H9 (cell line): ENCODE measurements at regions not wholly inside any gene's neighbourhood (a gene's known extent, or its start where the extent isn't known, plus 50 kb on each side); places are given as distances from the start of the nearest gene placed in this dataset.

ENCODE experiments used
- DNase-seq: peaks from one replicate; pipeline ENCODE4 v3.0.0-alpha.2; 2017
- H2AFZ ChIP-seq: one replicate; pipeline ENCODE4 v1.6.1; 2013; ENCODE audit warnings: mild to moderate bottlenecking, low read length, control low read depth, moderate library complexity
- H2AK5ac ChIP-seq: 2 replicates; pipeline ENCODE4 v1.6.1; 2013; ENCODE audit warnings: low read length, control low read depth, mixed read lengths; ENCODE audit not compliant: insufficient read length
- H2BK120ac ChIP-seq: one replicate; pipeline ENCODE4 v1.6.1; 2013; ENCODE audit warnings: low read depth, mild to moderate bottlenecking, low read length, control low read depth, inconsistent platforms; ENCODE audit not compliant: poor library complexity, severe bottlenecking
- H2BK12ac ChIP-seq: 2 replicates; pipeline ENCODE4 v1.6.1; 2013; ENCODE audit warnings: low read length, control low read depth, mixed read lengths, low read depth; ENCODE audit not compliant: insufficient read length
- H2BK15ac ChIP-seq: 2 replicates; pipeline ENCODE4 v1.6.1; 2013; ENCODE audit warnings: low read depth, low read length, control low read depth
- H2BK20ac ChIP-seq: one replicate; pipeline ENCODE4 v1.6.1; 2013; ENCODE audit warnings: low read depth, mild to moderate bottlenecking, low read length, control low read depth, inconsistent platforms; ENCODE audit not compliant: poor library complexity, severe bottlenecking
- H2BK5ac ChIP-seq: 2 replicates; pipeline ENCODE4 v1.6.1; 2013; ENCODE audit warnings: low read length, control low read depth, mixed read lengths; ENCODE audit not compliant: insufficient read length
- H3K14ac ChIP-seq: 2 replicates; pipeline ENCODE4 v1.6.1; 2013; ENCODE audit warnings: low read length, control low read depth; ENCODE audit not compliant: insufficient read depth
- H3K18ac ChIP-seq: 2 replicates; pipeline ENCODE4 v1.6.1; 2013; ENCODE audit warnings: low read depth, mild to moderate bottlenecking, mixed read lengths, low read length, control low read depth; ENCODE audit not compliant: insufficient read length
- H3K23ac ChIP-seq: 2 replicates; pipeline ENCODE4 v1.6.1; 2013; ENCODE audit warnings: low read length, control low read depth, mixed read lengths, low read depth; ENCODE audit not compliant: insufficient read length
- H3K23me2 ChIP-seq: 2 replicates; pipeline ENCODE4 v1.6.1; 2013; ENCODE audit warnings: low read depth, mild to moderate bottlenecking, mixed read lengths, low read length, control low read depth; ENCODE audit not compliant: insufficient read length, poor library complexity, severe bottlenecking
- H3K27ac ChIP-seq: 2 replicates; pipeline ENCODE4 v1.5.1; 2013; ENCODE audit warnings: low read length, control low read depth, mixed read lengths, low read depth; ENCODE audit not compliant: insufficient read length
- H3K27me3 ChIP-seq: 2 replicates; pipeline ENCODE4 v1.6.1; 2013; ENCODE audit warnings: low read length, control low read depth, inconsistent platforms; ENCODE audit not compliant: insufficient read depth
- H3K4ac ChIP-seq: 2 replicates; pipeline ENCODE4 v1.6.1; 2013; ENCODE audit warnings: low read depth, mild to moderate bottlenecking, control low read depth, inconsistent platforms, low read length, moderate library complexity
- H3K4me1 ChIP-seq: 2 replicates; pipeline ENCODE4 v1.6.1; 2013; ENCODE audit warnings: low read length, control low read depth, inconsistent platforms; ENCODE audit not compliant: insufficient read depth
- H3K4me2 ChIP-seq: 2 replicates; pipeline ENCODE4 v1.6.1; 2013; ENCODE audit warnings: low read length, control low read depth, mixed read lengths; ENCODE audit not compliant: insufficient read length, insufficient read depth
- H3K56ac ChIP-seq: 2 replicates; pipeline ENCODE4 v1.6.1; 2013; ENCODE audit warnings: low read depth, mild to moderate bottlenecking, mixed read lengths, low read length, control low read depth; ENCODE audit not compliant: insufficient read length
- H3K79me1 ChIP-seq: 2 replicates; pipeline ENCODE4 v1.6.1; 2013; ENCODE audit warnings: low read depth, mild to moderate bottlenecking, moderate library complexity, low read length, control low read depth, inconsistent platforms; ENCODE audit not compliant: insufficient read depth, poor library complexity, severe bottlenecking
- H3K79me2 ChIP-seq: 2 replicates; pipeline ENCODE4 v1.6.1; 2013; ENCODE audit warnings: low read length, control low read depth, inconsistent platforms; ENCODE audit not compliant: insufficient read depth
- H3K9ac ChIP-seq: 2 replicates; pipeline ENCODE4 v1.6.1; 2013; ENCODE audit warnings: low read length, control low read depth, mixed read lengths; ENCODE audit not compliant: insufficient read length; ENCODE audit errors: extremely low read depth
- H3K9me3 ChIP-seq: one replicate; pipeline ENCODE4 v1.6.1; 2013; ENCODE audit warnings: low read depth, low read length, inconsistent platforms; ENCODE audit not compliant: control insufficient read depth
- H3T11ph ChIP-seq: one replicate; pipeline ENCODE4 v1.6.1; 2013; ENCODE audit warnings: mild to moderate bottlenecking, low read length, control low read depth, inconsistent platforms
- H4K20me1 ChIP-seq: one replicate; pipeline ENCODE4 v1.6.1; 2013; ENCODE audit not compliant: control insufficient read depth, insufficient read length, insufficient read depth
- H4K5ac ChIP-seq: 2 replicates; pipeline ENCODE4 v1.6.1; 2013; ENCODE audit warnings: low read depth, mild to moderate bottlenecking, mixed read lengths, low read length, control low read depth; ENCODE audit not compliant: insufficient read length
- H4K8ac ChIP-seq: replicated peaks from 2 replicates; pipeline ENCODE4 v1.6.1; 2013; ENCODE audit warnings: low read length, control low read depth, mixed read lengths, low read depth; ENCODE audit not compliant: insufficient read length
- H4K91ac ChIP-seq: 2 replicates; pipeline ENCODE4 v1.6.1; 2013; ENCODE audit warnings: low read depth, mild to moderate bottlenecking, moderate library complexity, mixed read lengths, low read length, control low read depth; ENCODE audit not compliant: insufficient read length
- H3K27ac Mint-ChIP-seq, 3 experiments: 2 replicates in 2 of 3; 3 replicates in 1 of 3; pipeline ENCODE4 v1.8.0; 2020 to 2021; ENCODE audit warnings: mixed read lengths in 3 of 3, mild to moderate bottlenecking in 1 of 3, moderate library complexity in 1 of 3
- H3K27me3 Mint-ChIP-seq: 2 replicates; pipeline ENCODE4 v1.8.0; 2021; ENCODE audit warnings: low read depth, mild to moderate bottlenecking, moderate library complexity, mixed read lengths
- H3K36me3 Mint-ChIP-seq, 3 experiments: 2 replicates in 2 of 3; 3 replicates in 1 of 3; pipeline ENCODE4 v1.8.0; 2020 to 2021; ENCODE audit warnings: low read depth in 3 of 3, mixed read lengths in 3 of 3; ENCODE audit not compliant: insufficient read depth in 1 of 3
- H3K4me1 Mint-ChIP-seq, 2 experiments: 2 replicates each; pipeline ENCODE4 v1.8.0; 2020; ENCODE audit warnings: mixed read lengths in 2 of 2
- H3K4me3 Mint-ChIP-seq, 2 experiments: 2 replicates in 1 of 2; 3 replicates in 1 of 2; pipeline ENCODE4 v1.8.0; 2020 to 2021; ENCODE audit warnings: mild to moderate bottlenecking in 2 of 2, mixed read lengths in 2 of 2, moderate library complexity in 1 of 2
- H3K9me3 Mint-ChIP-seq, 2 experiments: 2 replicates in 1 of 2; 3 replicates in 1 of 2; pipeline ENCODE4 v1.8.0; 2020; ENCODE audit warnings: mild to moderate bottlenecking in 2 of 2, mixed read lengths in 2 of 2, moderate library complexity in 1 of 2
- WGBS: extraction: QIAGEN DNeasy Blood & Tissue Kit; methylation state at CpG from one replicate; pipeline ENCODE4 v1.1.7; 2013; ENCODE audit warnings: missing lambda C conversion rate, low lambda C conversion rate, mixed read lengths; ENCODE audit not compliant: insufficient read length; ENCODE audit errors: extremely low coverage; 5-methylcytosine and 5-hydroxymethylcytosine counted together
- TF ChIP-seq, protein P1 (sequence below): fragments of 200-600 bp; sonication (generic); conservative IDR thresholded peaks from 3 replicates; pipeline ENCODE4 v1.8.0; 2021; ENCODE audit warnings: antibody characterized with exemption, mild to moderate bottlenecking

DNA sequence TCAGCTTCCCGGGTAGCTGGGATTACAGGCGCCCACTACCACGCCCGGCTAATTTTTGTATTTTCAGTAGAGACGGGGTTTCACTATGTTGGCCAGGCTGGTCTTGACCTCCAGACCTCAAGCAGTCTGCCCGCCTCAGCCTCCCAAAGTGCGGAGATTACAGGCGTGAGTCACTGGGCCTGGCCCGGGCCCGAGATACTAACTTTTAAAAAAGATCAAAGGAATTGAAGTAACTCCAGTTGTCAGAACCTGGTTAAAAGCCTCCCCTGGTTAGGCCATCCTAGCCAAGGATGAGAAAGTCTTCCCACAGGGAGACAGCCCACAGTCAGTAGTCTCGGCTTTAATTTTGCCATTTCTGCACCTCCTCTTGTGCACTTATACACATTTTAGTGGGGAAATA lies 212.3 kb upstream of the MCTP2 start:
- TF ChIP-seq, protein P1, sequence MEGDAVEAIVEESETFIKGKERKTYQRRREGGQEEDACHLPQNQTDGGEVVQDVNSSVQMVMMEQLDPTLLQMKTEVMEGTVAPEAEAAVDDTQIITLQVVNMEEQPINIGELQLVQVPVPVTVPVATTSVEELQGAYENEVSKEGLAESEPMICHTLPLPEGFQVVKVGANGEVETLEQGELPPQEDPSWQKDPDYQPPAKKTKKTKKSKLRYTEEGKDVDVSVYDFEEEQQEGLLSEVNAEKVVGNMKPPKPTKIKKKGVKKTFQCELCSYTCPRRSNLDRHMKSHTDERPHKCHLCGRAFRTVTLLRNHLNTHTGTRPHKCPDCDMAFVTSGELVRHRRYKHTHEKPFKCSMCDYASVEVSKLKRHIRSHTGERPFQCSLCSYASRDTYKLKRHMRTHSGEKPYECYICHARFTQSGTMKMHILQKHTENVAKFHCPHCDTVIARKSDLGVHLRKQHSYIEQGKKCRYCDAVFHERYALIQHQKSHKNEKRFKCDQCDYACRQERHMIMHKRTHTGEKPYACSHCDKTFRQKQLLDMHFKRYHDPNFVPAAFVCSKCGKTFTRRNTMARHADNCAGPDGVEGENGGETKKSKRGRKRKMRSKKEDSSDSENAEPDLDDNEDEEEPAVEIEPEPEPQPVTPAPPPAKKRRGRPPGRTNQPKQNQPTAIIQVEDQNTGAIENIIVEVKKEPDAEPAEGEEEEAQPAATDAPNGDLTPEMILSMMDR: no peak
- peaks cover 0 to 3% (median 0%) of the 10 kb centered on the region in 3 experiments; a peak in 2 of 7 replicates for H3K36me3 Mint-ChIP-seq
- H3K27me3 Mint-ChIP-seq: no peaks in the 10 kb centered on the region

More for the DNA sequence above, 212.3 kb upstream of the MCTP2 start:
- Histone ChIP-seq H3K18ac (no peak overlapping the region), H2BK5ac (no peak overlapping the region), H3K27me3 (no peaks in the 10 kb centered on the region), H3K4me1 (no peaks in the 10 kb centered on the region), H4K91ac (no peak overlapping the region), H2AK5ac (no peak overlapping the region), H3K23me2 (no peaks in the 10 kb centered on the region), H3T11ph (no peak overlapping the region), H2BK20ac (no peak overlapping the region), H2BK12ac (no peak overlapping the region), H4K20me1 (no peaks in the 10 kb centered on the region), H3K4me2 (no peak overlapping the region), H4K8ac (no peak overlapping the region), H3K79me1 (no peaks in the 10 kb centered on the region), H2BK15ac (no peak overlapping the region), H3K9ac (no peak overlapping the region), H3K23ac (no peak overlapping the region), H3K27ac (no peak overlapping the region), H3K4ac (no peak overlapping the region), H3K14ac (no peak overlapping the region), H3K56ac (no peak overlapping the region), H2AFZ (no peak overlapping the region), H4K5ac (no peak overlapping the region), H3K79me2 (no peaks in the 10 kb centered on the region), H2BK120ac (no peak overlapping the region), H3K9me3 (no peaks in the 10 kb centered on the region)
- Mint-ChIP-seq H3K27ac (peak overlapping the region in 1 of 3 experiments; percentile 74; a peak in 1 of 7 replicates), H3K4me1 (no peaks in the 10 kb centered on the region), H3K4me3 (no peak overlapping the region), H3K9me3 (peaks cover 0 to 3% of the 10 kb centered on the region in 2 experiments; a peak in 2 of 5 replicates)
- no peak for DNase-seq
- WGBS: no CpG with 5 or more reads among the region's 11 CpGs
